ENCODE measurements at regions not wholly inside any gene's neighbourhood (a gene's known extent, or its start where the extent isn't known, plus 50 kb on each side); places are given as distances from the start of the nearest gene placed in this dataset.

DNA sequence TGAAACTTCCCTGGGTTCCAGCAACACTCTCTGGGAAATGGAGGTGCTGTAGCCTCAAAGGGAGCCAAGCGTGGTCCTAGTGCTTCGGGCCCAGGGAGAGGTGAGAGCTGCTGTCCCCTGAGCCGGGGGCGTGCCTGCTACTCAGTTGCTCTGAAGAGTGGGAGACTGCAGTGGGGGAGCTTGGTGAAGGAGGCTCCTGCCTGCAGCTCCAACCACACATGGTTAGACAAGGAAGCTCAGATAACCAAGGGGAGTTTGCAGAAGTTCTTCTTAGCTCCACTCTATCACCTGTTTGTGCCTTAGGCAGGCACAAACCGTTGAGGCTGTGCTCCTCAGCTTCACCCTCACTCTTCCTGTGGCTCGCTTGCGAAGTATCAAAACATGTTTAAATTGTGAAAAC is 53.6 kb upstream of the TRPM1 start:
- TF ChIP-seq, protein P1, sequence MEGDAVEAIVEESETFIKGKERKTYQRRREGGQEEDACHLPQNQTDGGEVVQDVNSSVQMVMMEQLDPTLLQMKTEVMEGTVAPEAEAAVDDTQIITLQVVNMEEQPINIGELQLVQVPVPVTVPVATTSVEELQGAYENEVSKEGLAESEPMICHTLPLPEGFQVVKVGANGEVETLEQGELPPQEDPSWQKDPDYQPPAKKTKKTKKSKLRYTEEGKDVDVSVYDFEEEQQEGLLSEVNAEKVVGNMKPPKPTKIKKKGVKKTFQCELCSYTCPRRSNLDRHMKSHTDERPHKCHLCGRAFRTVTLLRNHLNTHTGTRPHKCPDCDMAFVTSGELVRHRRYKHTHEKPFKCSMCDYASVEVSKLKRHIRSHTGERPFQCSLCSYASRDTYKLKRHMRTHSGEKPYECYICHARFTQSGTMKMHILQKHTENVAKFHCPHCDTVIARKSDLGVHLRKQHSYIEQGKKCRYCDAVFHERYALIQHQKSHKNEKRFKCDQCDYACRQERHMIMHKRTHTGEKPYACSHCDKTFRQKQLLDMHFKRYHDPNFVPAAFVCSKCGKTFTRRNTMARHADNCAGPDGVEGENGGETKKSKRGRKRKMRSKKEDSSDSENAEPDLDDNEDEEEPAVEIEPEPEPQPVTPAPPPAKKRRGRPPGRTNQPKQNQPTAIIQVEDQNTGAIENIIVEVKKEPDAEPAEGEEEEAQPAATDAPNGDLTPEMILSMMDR (IDR thresholded peaks at IDR 0.05) = no peak
- no peak for TF ChIP-seq POLR2A (IDR thresholded peaks at IDR 0.05)
